ENCODE measurements at regions not wholly inside any gene's neighbourhood (a gene's known extent, or its start where the extent isn't known, plus 50 kb on each side); places are given as distances from the start of the nearest gene placed in this dataset.

- TF ChIP-seq CTCF (conservative IDR thresholded peaks at IDR 0.05 in 1 of 2, IDR thresholded peaks at IDR 0.05 in 1 of 2; ENCODE audit: extremely low read depth in 1 of 2, insufficient read depth in 1 of 2, low read depth in 1 of 2, low read length in 2 of 2): no peak
- no peak for TF ChIP-seq EZH2 (IDR thresholded peaks at IDR 0.05; ENCODE audit: borderline replicate concordance, low read length)
These were observed 124.8 kb upstream of the LMO4 start for GRCh38 chr1:87203904-87204303.
